OCI-LY1 (cell line): ENCODE measurements at regions not wholly inside any gene's neighbourhood (a gene's known extent, or its start where the extent isn't known, plus 50 kb on each side); places are given as distances from the start of the nearest gene placed in this dataset.

Experiments used
- H2AFZ ChIP-seq: fragments of 200-600 bp; sonication (generic), shearing (Covaris generic); 2 replicates; pipeline ENCODE4 v1.6.0; 2014; ENCODE audit warnings: antibody characterized with exemption, mild to moderate bottlenecking, low read length
- H3F3A ChIP-seq: fragments of 200-600 bp; sonication (generic), shearing (Covaris generic); 2 replicates; pipeline ENCODE4 v1.6.0; 2014; ENCODE audit warnings: mild to moderate bottlenecking, antibody characterized with exemption, low read length, moderate library complexity; ENCODE audit not compliant: insufficient read depth
- H3K27ac ChIP-seq: fragments of 200-600 bp; sonication (generic); 2 replicates; pipeline ENCODE4 v1.5.1; 2014; ENCODE audit warnings: low read length, mixed run types, mild to moderate bottlenecking, low read depth; ENCODE audit not compliant: poor library complexity, severe bottlenecking
- H3K27me3 ChIP-seq: fragments of 200-600 bp; sonication (generic); 2 replicates; pipeline ENCODE4 v1.6.0; 2014; ENCODE audit warnings: antibody characterized with exemption, mild to moderate bottlenecking, low read length, moderate library complexity; ENCODE audit not compliant: insufficient read depth
- H3K36me3 ChIP-seq: fragments of 200-600 bp; sonication (generic); 2 replicates; pipeline ENCODE4 v1.6.1; 2014; ENCODE audit warnings: mild to moderate bottlenecking, antibody characterized with exemption, low read length, moderate library complexity, mixed read lengths; ENCODE audit not compliant: insufficient read depth
- H3K4me1 ChIP-seq: fragments of 200-600 bp; sonication (generic); 2 replicates; pipeline ENCODE4 v1.5.1; 2014; ENCODE audit warnings: mild to moderate bottlenecking, low read length, moderate library complexity; ENCODE audit not compliant: insufficient read depth, severe bottlenecking
- H3K4me2 ChIP-seq: fragments of 200-600 bp; sonication (generic), shearing (Covaris generic); 2 replicates; pipeline ENCODE4 v1.6.1; 2014; ENCODE audit warnings: low read length
- H3K4me3 ChIP-seq: fragments of 200-600 bp; sonication (generic); 2 replicates; pipeline ENCODE4 v1.5.1; 2014; ENCODE audit warnings: low read length, low read depth, mild to moderate bottlenecking, mixed read lengths; ENCODE audit not compliant: poor library complexity, severe bottlenecking
- H3K79me2 ChIP-seq: fragments of 200-600 bp; shearing (Covaris generic); 2 replicates; pipeline ENCODE4 v1.6.1; 2016; ENCODE audit warnings: mixed run types, low read length, mixed read lengths; ENCODE audit not compliant: insufficient read depth
- H3K9ac ChIP-seq: fragments of 200-600 bp; sonication (generic), shearing (Covaris generic); 2 replicates; pipeline ENCODE4 v1.6.1; 2014; ENCODE audit warnings: mild to moderate bottlenecking, low read length, mixed read lengths
- H3K9me2 ChIP-seq: fragments of 200-600 bp; sonication (generic), shearing (Covaris generic); 2 replicates; pipeline ENCODE4 v1.6.1; 2014; ENCODE audit warnings: low read depth, mild to moderate bottlenecking, low read length, mixed read lengths
- H3K9me3 ChIP-seq: fragments of 200-600 bp; shearing (Covaris generic); 2 replicates; pipeline ENCODE4 v1.6.1; 2014; ENCODE audit warnings: low read length, mixed read lengths
- H4K20me1 ChIP-seq: fragments of 200-600 bp; sonication (generic), shearing (Covaris generic); 2 replicates; pipeline ENCODE4 v1.6.0; 2016; ENCODE audit warnings: mild to moderate bottlenecking, low read length; ENCODE audit not compliant: insufficient read depth
- CTCF ChIP-seq: fragments of 200-600 bp; sonication (generic), shearing (Covaris generic); IDR thresholded peaks from 2 replicates; pipeline ENCODE4 v1.5.1; 2017; ENCODE audit warnings: mild to moderate bottlenecking, antibody characterized with exemption, low read length, moderate library complexity, mixed read lengths
- EZH2 ChIP-seq: fragments of 200-600 bp; sonication (generic), shearing (Covaris generic); IDR thresholded peaks from 2 replicates; pipeline ENCODE4 v1.8.0; 2017; ENCODE audit warnings: borderline replicate concordance, mixed run types, mild to moderate bottlenecking, antibody characterized with exemption, low read length, moderate library complexity, mixed read lengths

DNA sequence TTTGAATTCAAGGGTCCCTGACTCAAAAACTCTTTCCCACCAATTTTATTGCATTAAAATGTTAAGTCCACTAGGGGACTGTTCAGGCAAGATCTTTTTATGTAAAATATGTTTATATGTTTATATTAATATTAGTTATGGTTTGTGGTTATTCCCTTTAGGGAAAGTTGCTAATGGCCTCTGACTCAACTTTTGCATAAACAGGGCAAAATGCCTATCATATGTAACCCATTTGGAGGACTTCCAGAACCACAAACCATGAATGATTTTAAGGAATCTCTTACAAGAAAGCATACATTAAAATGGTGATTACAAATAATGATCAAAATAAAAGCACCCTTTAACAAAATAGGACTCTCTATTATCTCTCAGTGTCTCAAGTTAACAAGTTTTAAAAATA lies 1484.5 kb upstream of the ZEB2 start:
- Histone ChIP-seq H3F3A (no peaks in the 10 kb centered on the region), H3K27me3 (no peaks in the 10 kb centered on the region), H3K79me2 (no peaks in the 10 kb centered on the region), H3K9me2 (no peaks in the 10 kb centered on the region), H3K36me3 (no peaks in the 10 kb centered on the region), H3K4me2 (no peak overlapping the region), H3K9ac (no peak overlapping the region), H3K4me3 (no peak overlapping the region), H4K20me1 (no peaks in the 10 kb centered on the region), H3K9me3 (no peaks in the 10 kb centered on the region), H2AFZ (no peak overlapping the region), H3K4me1 (peaks cover 7% of the 10 kb centered on the region), H3K27ac (no peak overlapping the region)
- TF ChIP-seq EZH2 (no peak), CTCF (no peak)

- Histone ChIP-seq H3K9me3 (no peaks in the 10 kb centered on the region), H3K9me2 (no peaks in the 10 kb centered on the region), H3K9ac (no peak overlapping the region), H3K4me3 (no peak overlapping the region), H3K27ac (no peak overlapping the region), H3K27me3 (no peaks in the 10 kb centered on the region), H3K36me3 (no peaks in the 10 kb centered on the region), H3K4me2 (no peak overlapping the region), H2AFZ (no peak overlapping the region; the same call in 1 of the 2 replicates), H3K79me2 (no peaks in the 10 kb centered on the region), H3F3A (no peaks in the 10 kb centered on the region), H3K4me1 (peaks cover 7% of the 10 kb centered on the region), H4K20me1 (no peaks in the 10 kb centered on the region)
- no peak for TF ChIP-seq CTCF
- no peak for TF ChIP-seq EZH2
Measured at GRCh38 chr2:146003337-146003736, 1483.4 kb upstream of the ZEB2 start.

DNA sequence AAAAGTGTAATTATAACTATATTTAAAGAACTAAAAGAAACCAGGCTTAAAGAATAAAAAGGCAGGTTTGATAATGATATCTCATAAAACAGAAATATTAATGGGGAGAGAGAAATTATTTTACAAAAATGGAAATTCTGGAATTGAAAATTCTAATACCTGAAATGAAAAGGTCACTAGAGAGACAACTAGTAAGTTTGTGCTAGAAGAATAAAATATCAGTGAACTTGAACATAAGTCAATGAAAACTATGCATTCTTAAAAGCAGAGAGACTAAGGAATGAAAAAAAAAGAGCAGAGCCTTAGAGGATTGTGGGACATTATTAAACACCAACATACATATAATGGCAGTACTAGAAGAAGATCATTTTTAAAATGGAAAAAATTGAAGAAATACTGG lies 1475.0 kb upstream of the ZEB2 start:
- Histone ChIP-seq H3K4me2 (no peak overlapping the region), H3F3A (no peaks in the 10 kb centered on the region), H3K4me1 (no peaks in the 10 kb centered on the region), H4K20me1 (no peaks in the 10 kb centered on the region), H3K36me3 (no peaks in the 10 kb centered on the region), H3K27ac (no peak overlapping the region), H3K79me2 (no peaks in the 10 kb centered on the region), H3K27me3 (no peaks in the 10 kb centered on the region), H3K9ac (no peak overlapping the region), H3K9me3 (peaks cover 6% of the 10 kb centered on the region), H3K9me2 (no peaks in the 10 kb centered on the region), H2AFZ (no peak overlapping the region), H3K4me3 (no peak overlapping the region)
- TF ChIP-seq EZH2 (no peak), CTCF (no peak)
